ENCODE measurements at regions not wholly inside any gene's neighbourhood (a gene's known extent, or its start where the extent isn't known, plus 50 kb on each side); places are given as distances from the start of the nearest gene placed in this dataset.

DNA sequence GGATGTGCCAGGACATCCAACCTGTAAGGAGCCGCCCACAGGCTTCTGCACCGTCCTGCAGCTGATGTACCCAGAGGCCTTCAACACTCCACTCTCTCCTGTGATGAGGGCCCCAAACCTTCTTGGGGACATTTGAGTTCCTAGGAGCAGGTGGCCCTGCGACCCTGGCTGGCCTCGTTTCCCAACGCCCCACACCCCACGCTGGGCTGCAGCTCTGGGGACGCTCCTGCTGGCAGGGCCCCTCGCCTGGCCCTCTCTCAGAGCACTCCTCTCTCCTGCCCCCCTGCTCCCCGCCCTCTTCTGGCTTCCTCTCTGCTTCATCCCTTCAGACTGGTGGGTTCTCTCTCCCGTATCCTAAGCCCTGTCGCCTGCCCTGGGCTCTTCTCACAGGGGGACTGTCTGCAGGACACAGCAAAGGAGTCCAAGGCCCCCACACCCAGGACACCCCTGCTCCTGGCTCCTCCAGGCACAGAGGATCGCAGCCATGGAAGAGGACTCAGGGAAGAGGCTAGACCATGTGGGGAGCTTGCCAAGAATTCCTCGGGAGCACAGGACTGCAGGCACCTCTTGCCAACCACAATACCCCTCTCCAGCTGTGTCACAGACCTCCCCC, 541.4 kb downstream of the TCERG1L start:
- TF ChIP-seq, protein P1, sequence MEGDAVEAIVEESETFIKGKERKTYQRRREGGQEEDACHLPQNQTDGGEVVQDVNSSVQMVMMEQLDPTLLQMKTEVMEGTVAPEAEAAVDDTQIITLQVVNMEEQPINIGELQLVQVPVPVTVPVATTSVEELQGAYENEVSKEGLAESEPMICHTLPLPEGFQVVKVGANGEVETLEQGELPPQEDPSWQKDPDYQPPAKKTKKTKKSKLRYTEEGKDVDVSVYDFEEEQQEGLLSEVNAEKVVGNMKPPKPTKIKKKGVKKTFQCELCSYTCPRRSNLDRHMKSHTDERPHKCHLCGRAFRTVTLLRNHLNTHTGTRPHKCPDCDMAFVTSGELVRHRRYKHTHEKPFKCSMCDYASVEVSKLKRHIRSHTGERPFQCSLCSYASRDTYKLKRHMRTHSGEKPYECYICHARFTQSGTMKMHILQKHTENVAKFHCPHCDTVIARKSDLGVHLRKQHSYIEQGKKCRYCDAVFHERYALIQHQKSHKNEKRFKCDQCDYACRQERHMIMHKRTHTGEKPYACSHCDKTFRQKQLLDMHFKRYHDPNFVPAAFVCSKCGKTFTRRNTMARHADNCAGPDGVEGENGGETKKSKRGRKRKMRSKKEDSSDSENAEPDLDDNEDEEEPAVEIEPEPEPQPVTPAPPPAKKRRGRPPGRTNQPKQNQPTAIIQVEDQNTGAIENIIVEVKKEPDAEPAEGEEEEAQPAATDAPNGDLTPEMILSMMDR (IDR thresholded peaks at IDR 0.05): no peak
- TF ChIP-seq POLR2AphosphoS5 (IDR thresholded peaks at IDR 0.05) (no peak), POLR2A (IDR thresholded peaks at IDR 0.05) (no peak)
